Dedifferentiated amniotic fluid mesenchymal stem cell (primary cell): ENCODE measurements at regions not wholly inside any gene's neighbourhood (a gene's known extent, or its start where the extent isn't known, plus 50 kb on each side); places are given as distances from the start of the nearest gene placed in this dataset.

Experiments used
- DNase-seq: peaks from one replicate; pipeline ENCODE4 v3.0.0-alpha.2; 2016; ENCODE audit errors: extremely low spot score

GRCh38 chr20:39913274-39913673, 775.8 kb downstream of the MAFB start:
- DNase-seq, result no peak

GRCh38 chr20:39911497-39911896, 777.5 kb downstream of the MAFB start:
- DNase-seq, result no peak

GRCh38 chr20:39910536-39910935, 778.5 kb downstream of the MAFB start:
- no peak for DNase-seq

GRCh38 chr20:39909447-39909846, 779.6 kb downstream of the MAFB start:
- DNase-seq, result no peak

- DNase-seq, result no peak
Measured at GRCh38 chr20:39904476-39905112, 784.4 kb downstream of the MAFB start.

- no peak for DNase-seq
Measured at GRCh38 chr20:39903806-39904465, 785.1 kb downstream of the MAFB start.

- no peak for DNase-seq
Measured at GRCh38 chr20:39899881-39900280, 789.2 kb downstream of the MAFB start.

GRCh38 chr20:39898467-39898852, 790.6 kb downstream of the MAFB start:
- DNase-seq, result no peak

- peak; percentile 57 for DNase-seq
Measured at GRCh38 chr20:39897781-39898466, 791.1 kb downstream of the MAFB start.

- peak; percentile 97 for DNase-seq
Measured at GRCh38 chr20:39897058-39897457, 792.0 kb downstream of the MAFB start.

GRCh38 chr20:39894067-39894466, 795.0 kb downstream of the MAFB start:
- no peak for DNase-seq

GRCh38 chr20:39893003-39893685, 795.9 kb downstream of the MAFB start:
- peak; percentile 53 for DNase-seq

- no peak for DNase-seq
Measured at GRCh38 chr20:39890697-39891096, 798.3 kb downstream of the MAFB start.

GRCh38 chr20:39888310-39888709, 800.7 kb downstream of the MAFB start:
- DNase-seq, result no peak

- no peak for DNase-seq
Measured at GRCh38 chr20:39886650-39887190, 802.3 kb downstream of the MAFB start.

GRCh38 chr20:39885975-39886649, 802.9 kb downstream of the MAFB start:
- DNase-seq, result peak; percentile 87

- no peak for DNase-seq
Measured at GRCh38 chr20:39882806-39883205, 806.2 kb downstream of the MAFB start.

GRCh38 chr20:39880890-39881289, 808.1 kb downstream of the MAFB start:
- no peak for DNase-seq

GRCh38 chr20:39879296-39879695, 809.7 kb downstream of the MAFB start:
- no peak for DNase-seq

GRCh38 chr20:39878809-39879208, 810.2 kb downstream of the MAFB start:
- DNase-seq, result no peak

GRCh38 chr20:39878320-39878719, 810.7 kb downstream of the MAFB start:
- no peak for DNase-seq

GRCh38 chr20:39877788-39878187, 811.2 kb downstream of the MAFB start:
- DNase-seq, result no peak
